Choroid plexus epithelial cell (primary cell): ENCODE measurements at regions not wholly inside any gene's neighbourhood (a gene's known extent, or its start where the extent isn't known, plus 50 kb on each side); places are given as distances from the start of the nearest gene placed in this dataset.
"Not testable (repeated sequence)": the region's sequence is repeated elsewhere in the genome, so short reads cannot be mapped to it uniquely, and the experiment has no call there.

Experiments used
- DNase-seq: peaks from one replicate; pipeline ENCODE4 v3.0.0-alpha.2; 2010; ENCODE audit warnings: low read depth
- H3K4me3 ChIP-seq: 2 replicates; pipeline ENCODE4 v1.5.1; 2011; ENCODE audit warnings: low read depth, mild to moderate bottlenecking, control low read depth, low read length, moderate library complexity
- TF ChIP-seq, protein P1 (sequence below): conservative IDR thresholded peaks from 2 replicates; pipeline ENCODE4 v1.5.1; 2011; ENCODE audit warnings: low read depth, mild to moderate bottlenecking, control low read depth, inconsistent platforms, low read length, moderate library complexity

GRCh38 chr4:75254745-75255144, 259.5 kb downstream of the RCHY1 start:
- DNase-seq = no peak
- TF ChIP-seq, protein P1, sequence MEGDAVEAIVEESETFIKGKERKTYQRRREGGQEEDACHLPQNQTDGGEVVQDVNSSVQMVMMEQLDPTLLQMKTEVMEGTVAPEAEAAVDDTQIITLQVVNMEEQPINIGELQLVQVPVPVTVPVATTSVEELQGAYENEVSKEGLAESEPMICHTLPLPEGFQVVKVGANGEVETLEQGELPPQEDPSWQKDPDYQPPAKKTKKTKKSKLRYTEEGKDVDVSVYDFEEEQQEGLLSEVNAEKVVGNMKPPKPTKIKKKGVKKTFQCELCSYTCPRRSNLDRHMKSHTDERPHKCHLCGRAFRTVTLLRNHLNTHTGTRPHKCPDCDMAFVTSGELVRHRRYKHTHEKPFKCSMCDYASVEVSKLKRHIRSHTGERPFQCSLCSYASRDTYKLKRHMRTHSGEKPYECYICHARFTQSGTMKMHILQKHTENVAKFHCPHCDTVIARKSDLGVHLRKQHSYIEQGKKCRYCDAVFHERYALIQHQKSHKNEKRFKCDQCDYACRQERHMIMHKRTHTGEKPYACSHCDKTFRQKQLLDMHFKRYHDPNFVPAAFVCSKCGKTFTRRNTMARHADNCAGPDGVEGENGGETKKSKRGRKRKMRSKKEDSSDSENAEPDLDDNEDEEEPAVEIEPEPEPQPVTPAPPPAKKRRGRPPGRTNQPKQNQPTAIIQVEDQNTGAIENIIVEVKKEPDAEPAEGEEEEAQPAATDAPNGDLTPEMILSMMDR = no peak
- H3K4me3 ChIP-seq = no peak overlapping the region

DNA sequence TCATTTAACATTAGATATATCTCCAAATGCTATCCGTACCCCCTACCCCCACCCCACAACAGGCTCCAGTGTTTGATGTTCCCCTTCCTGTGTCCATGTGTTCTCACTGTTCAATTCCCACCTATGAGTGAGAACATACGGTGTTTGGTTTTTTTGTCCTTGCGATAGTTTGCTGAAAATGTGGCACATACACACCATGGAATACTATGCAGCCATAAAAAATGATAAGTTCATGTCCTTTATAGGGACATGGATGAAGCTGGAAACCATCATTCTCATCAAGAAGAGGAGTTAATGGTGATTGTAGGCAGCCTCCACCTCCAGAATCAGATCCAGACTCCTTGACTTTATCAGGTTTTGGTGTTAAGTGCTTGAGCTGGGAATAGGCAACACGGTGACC, 261.1 kb downstream of the RCHY1 start:
- not testable (repeated sequence) for DNase-seq, H3K4me3 ChIP-seq

DNA sequence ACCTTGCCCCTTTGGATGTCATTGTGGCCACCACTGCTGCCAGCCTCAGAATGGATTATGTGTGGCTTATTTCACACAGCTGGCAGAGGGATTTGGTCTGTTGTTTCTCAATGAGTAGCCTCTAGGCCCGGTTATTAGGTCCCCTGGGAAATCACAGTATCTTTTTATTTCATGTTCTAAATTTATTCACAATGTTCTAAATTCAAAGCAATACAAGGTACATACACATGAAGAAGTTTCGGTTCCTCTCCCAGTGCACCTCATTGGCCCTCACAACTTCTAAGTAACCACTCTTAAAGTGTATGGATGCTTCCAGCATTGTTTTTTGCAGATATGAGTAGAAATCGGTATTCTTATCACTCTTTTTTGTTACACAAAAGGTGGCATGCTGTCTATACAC, 262.7 kb downstream of the RCHY1 start:
- H3K4me3 ChIP-seq = no peak overlapping the region
- DNase-seq = no peak
- TF ChIP-seq, protein P1 = no peak

DNA sequence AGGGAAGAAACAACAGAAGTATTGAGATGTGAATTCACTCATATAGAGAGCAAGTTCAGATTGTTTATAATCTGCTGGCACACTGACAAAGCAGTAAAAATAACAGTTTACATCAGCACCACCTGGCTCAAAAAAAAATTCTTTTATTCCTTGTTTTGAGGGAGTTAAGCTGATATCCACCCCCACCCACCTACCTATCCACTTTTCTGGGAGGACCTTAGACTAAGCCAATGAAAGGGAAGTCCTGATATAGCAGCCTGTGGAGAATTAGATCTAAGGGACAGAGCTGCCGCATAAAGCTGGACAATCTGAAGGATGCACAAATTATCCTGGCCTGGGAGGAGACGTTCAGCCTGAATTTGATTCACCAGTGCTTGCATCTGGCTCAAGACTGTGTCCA, 264.5 kb downstream of the RCHY1 start:
- no peak for DNase-seq
- TF ChIP-seq, protein P1 = no peak
- no peak overlapping the region for H3K4me3 ChIP-seq

GRCh38 chr4:75248770-75249407, 265.3 kb downstream of the RCHY1 start:
- no peak for DNase-seq
- TF ChIP-seq, protein P1 = no peak
- H3K4me3 ChIP-seq = no peak overlapping the region

DNA sequence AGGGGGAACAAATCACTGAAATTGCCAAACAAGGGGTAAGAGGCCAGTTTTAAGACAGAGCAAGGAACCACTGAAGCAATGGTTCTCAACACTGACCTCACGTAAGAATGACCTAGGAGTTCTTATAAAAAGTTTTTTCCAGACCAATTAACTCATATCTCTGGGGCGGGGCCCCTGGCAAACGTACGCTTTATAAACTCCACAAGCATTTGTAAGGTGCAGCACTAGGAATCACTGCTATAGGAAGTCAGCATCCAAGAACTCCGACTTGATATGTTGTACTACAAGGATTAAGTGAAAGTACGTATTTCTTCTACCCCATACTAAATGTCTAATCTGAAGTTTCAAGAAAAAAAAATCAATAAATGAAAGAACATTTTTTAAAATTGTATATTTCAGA, 269.9 kb downstream of the RCHY1 start:
- DNase-seq = no peak
- TF ChIP-seq, protein P1 = no peak
- H3K4me3 ChIP-seq = no peak overlapping the region

- DNase-seq = no peak
- no peak overlapping the region for H3K4me3 ChIP-seq
- TF ChIP-seq, protein P1 = no peak
Observed at GRCh38 chr4:75243570-75243969, 270.6 kb downstream of the RCHY1 start.
